ENCODE measurements at regions not wholly inside any gene's neighbourhood (a gene's known extent, or its start where the extent isn't known, plus 50 kb on each side); places are given as distances from the start of the nearest gene placed in this dataset.
"Not testable (repeated sequence)": the region's sequence is repeated elsewhere in the genome, so short reads cannot be mapped to it uniquely, and the experiment has no call there.

GRCh38 chr20:40073535-40074111 lies 615.4 kb downstream of the MAFB start:
- peak; percentile 2 for DNase-seq (ENCODE audit: low read depth)

- no peak for DNase-seq (ENCODE audit: low read depth)
These were observed 616.1 kb downstream of the MAFB start for GRCh38 chr20:40072907-40073306.

GRCh38 chr20:40056171-40056570 lies 632.9 kb downstream of the MAFB start:
- no peak for DNase-seq (ENCODE audit: low read depth)

GRCh38 chr20:40055711-40056110 lies 633.3 kb downstream of the MAFB start:
- DNase-seq (ENCODE audit: low read depth): no peak

- DNase-seq (ENCODE audit: low read depth): no peak
These were observed 634.7 kb downstream of the MAFB start for GRCh38 chr20:40054311-40054710.

GRCh38 chr20:40050596-40050995 lies 638.4 kb downstream of the MAFB start:
- DNase-seq (ENCODE audit: low read depth): no peak

GRCh38 chr20:40049854-40050253 lies 639.2 kb downstream of the MAFB start:
- DNase-seq (ENCODE audit: low read depth): no peak

- no peak for DNase-seq (ENCODE audit: low read depth)
These were observed 642.3 kb downstream of the MAFB start for GRCh38 chr20:40046703-40047102.

- no peak for DNase-seq (ENCODE audit: low read depth)
These were observed 651.5 kb downstream of the MAFB start for GRCh38 chr20:40037511-40037910.

- DNase-seq (ENCODE audit: low read depth): no peak
These were observed 659.4 kb downstream of the MAFB start for GRCh38 chr20:40029589-40029988.

GRCh38 chr20:40019510-40019909 lies 669.5 kb downstream of the MAFB start:
- no peak for DNase-seq (ENCODE audit: low read depth)

GRCh38 chr20:40017765-40018164 lies 671.3 kb downstream of the MAFB start:
- DNase-seq (ENCODE audit: low read depth): no peak

- DNase-seq (ENCODE audit: low read depth): no peak
These were observed 672.1 kb downstream of the MAFB start for GRCh38 chr20:40016890-40017289.

GRCh38 chr20:40016392-40016791 lies 672.6 kb downstream of the MAFB start:
- no peak for DNase-seq (ENCODE audit: low read depth)

GRCh38 chr20:40012026-40012425 lies 677.0 kb downstream of the MAFB start:
- not testable (repeated sequence) for DNase-seq (ENCODE audit: low read depth)

- peak; percentile 17 for DNase-seq (ENCODE audit: low read depth)
These were observed 678.6 kb downstream of the MAFB start for GRCh38 chr20:40010483-40010882.

GRCh38 chr20:40009542-40009941 lies 679.5 kb downstream of the MAFB start:
- no peak for DNase-seq (ENCODE audit: low read depth)

GRCh38 chr20:40008177-40008576 lies 680.9 kb downstream of the MAFB start:
- no peak for DNase-seq (ENCODE audit: low read depth)

- DNase-seq (ENCODE audit: low read depth): no peak
These were observed 682.7 kb downstream of the MAFB start for GRCh38 chr20:40006168-40006860.

- DNase-seq (ENCODE audit: low read depth): not testable (repeated sequence)
These were observed 684.9 kb downstream of the MAFB start for GRCh38 chr20:40004092-40004491.

GRCh38 chr20:39993742-39994141 lies 695.3 kb downstream of the MAFB start:
- DNase-seq (ENCODE audit: low read depth): no peak

- DNase-seq (ENCODE audit: low read depth): no peak
These were observed 698.3 kb downstream of the MAFB start for GRCh38 chr20:39990692-39991091.

- no peak for DNase-seq (ENCODE audit: low read depth)
These were observed 700.0 kb downstream of the MAFB start for GRCh38 chr20:39988991-39989390.

Measured in Daoy (cell line).